HL-60/S4 (cell line): ENCODE measurements at regions not wholly inside any gene's neighbourhood (a gene's known extent, or its start where the extent isn't known, plus 50 kb on each side); places are given as distances from the start of the nearest gene placed in this dataset.

ENCODE experiments used
- in situ Hi-C: fragments of 300-500 bp; cut with MboI; formaldehyde crosslinking; loops from 2 replicates; pipeline ENCODE4 v1.14.3; 2022; ENCODE audit warnings: low sequenced_read_pairs

GRCh38 chr12:60308366-60308991 is 712.6 kb downstream of the SLC16A7 start:
- in situ Hi-C loops, result no loop called here

GRCh38 chr12:60311940-60312339 is 716.1 kb downstream of the SLC16A7 start:
- in situ Hi-C loops, result no loop called here

DNA sequence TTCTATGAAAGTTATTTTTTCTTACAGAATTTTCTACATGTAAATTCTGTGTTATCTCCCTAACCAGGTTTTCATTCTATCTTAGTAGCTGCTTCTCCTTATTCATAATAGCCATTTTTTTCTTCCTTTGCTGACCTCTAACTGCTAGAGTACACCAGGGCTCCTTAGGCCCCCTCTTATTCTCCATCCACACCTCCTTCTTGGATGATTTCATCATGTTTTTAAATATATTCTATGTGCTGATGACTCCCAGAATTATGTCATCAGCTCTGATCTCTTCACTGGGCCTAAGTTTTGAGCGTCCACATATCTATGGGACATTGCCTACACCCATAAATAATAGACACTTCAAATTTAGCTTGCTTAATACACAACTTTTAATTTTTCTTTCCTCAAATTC is 721.5 kb downstream of the SLC16A7 start:
- in situ Hi-C loops, result no loop called here

- in situ Hi-C loops, result no loop called here
Observed at GRCh38 chr12:60324746-60325145, 728.9 kb downstream of the SLC16A7 start.

- in situ Hi-C loops, result no loop called here
Observed at GRCh38 chr12:60333461-60333860, 737.6 kb downstream of the SLC16A7 start.

GRCh38 chr12:60335745-60336144 is 739.9 kb downstream of the SLC16A7 start:
- in situ Hi-C loops, result no loop called here

GRCh38 chr12:60337839-60338549 is 742.2 kb downstream of the SLC16A7 start:
- in situ Hi-C loops, result no loop called here

DNA sequence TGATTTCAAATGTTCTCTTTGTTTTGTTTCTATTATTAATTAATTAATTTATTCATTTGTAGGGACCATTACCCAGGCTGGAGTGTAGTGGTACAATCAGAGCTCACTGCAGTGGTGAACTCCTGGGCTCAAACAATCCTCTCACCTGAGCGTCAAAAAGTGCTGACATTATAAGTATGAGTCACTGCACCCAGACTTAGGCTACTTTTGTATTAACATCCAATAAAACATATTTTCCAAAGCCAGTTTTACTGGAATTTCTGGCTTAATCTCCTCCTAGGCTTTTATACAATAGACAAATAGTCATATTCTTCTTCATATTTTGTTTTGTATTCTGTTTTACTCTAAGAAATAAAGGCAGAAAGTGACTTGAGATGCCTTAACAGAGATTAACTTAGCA is 749.6 kb downstream of the SLC16A7 start:
- in situ Hi-C loops, result no loop called here

DNA sequence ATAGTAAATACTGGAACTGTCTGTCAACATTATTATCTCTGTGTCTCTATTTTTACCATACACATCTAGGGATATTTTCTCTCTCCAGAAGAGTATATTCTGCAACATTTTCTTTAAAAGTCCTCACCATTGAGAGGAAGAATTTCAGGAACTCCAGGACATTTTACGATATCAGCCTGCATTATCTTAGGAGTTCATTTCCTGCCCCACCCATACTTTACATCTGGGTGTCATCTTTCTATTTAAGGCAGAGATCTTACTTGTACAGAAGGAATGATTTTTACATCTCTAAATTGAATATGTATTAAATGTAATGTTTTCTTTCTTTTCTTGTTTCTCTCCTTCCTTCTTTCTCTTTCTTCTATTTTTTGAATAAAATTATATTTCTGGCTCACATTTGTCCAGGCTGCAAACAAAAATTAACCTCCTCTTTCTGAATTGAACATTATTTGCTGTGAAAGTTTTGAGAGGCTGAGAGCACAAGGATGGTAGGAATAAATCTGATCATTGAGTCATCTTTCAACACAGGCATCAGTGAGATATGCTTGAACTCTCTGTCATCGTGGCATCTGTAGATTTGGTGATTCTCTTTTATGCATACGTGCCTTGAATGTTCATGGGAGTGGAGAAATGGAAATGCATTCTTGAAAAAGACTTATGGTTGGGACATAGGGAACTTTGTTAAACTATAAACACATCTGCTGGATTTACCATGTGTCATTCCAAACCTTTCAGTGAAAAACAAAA is 753.6 kb downstream of the SLC16A7 start:
- in situ Hi-C loops, result no loop called here

DNA sequence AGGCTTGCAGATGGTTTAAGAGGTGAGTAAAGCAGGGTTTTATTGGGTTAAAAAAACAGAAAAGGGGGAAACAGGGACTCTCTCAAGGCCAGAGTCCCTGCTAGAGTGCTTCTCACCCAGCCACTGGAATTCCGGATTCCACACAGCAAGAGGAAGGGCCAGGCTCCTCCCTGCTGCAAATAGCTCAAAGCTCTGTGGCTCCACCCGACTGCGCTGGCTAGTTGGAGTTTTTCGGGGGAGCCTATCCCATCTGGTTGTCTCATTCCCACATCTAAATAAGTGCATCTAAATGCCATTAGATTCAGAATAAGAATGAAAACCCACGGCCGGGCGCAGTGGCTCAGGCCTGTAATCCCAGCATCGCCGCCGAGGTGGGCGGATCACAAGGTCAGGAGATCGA is 791.5 kb downstream of the SLC16A7 start:
- in situ Hi-C loops, result no loop called here

GRCh38 chr12:60391051-60391450 is 795.2 kb downstream of the SLC16A7 start:
- in situ Hi-C loops, result no loop called here

DNA sequence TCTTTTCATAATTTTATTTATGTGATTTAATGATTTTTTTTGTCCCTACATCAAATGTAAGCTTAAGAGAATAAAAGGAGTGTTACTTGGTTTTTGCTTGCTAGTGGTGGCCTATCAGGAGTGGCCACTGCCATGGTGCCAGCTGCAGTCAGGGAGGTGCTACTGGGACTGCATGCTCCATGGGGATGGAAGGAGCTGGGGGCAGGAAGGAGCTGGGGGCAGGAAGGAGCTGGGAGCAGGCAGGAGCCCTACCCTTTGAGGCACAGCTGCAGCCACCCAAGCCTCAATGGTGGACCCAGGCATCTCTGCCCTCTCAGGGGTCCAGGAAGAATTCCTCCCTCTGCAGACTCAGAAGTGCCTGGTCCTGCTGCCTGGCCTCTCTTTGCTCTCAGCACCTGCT is 796.0 kb downstream of the SLC16A7 start:
- in situ Hi-C loops, result no loop called here

- in situ Hi-C loops, result no loop called here
Observed at GRCh38 chr12:60393093-60393492, 797.3 kb downstream of the SLC16A7 start.

DNA sequence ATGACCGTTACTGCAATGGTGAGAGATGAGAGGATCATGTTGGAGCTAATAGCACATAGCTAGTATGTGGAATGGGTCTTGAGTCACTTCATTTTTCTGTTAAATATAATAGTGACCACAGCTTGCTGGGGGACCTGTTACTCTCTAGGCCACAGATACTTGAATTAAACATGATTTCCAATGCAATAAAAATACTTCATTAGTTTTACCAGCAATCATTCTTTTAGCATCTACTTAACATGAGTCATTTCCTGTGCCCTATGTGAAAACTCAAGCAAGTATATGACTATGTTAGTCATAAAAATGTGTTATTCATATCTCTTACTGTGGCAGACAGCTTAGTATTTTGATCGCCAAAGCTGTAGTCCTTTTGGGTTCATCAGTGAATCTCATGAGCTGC is 798.8 kb downstream of the SLC16A7 start:
- in situ Hi-C loops, result no loop called here

- in situ Hi-C loops, result no loop called here
Observed at GRCh38 chr12:60398547-60398946, 802.7 kb downstream of the SLC16A7 start.

- in situ Hi-C loops, result no loop called here
Observed at GRCh38 chr12:60399064-60399463, 803.2 kb downstream of the SLC16A7 start.

DNA sequence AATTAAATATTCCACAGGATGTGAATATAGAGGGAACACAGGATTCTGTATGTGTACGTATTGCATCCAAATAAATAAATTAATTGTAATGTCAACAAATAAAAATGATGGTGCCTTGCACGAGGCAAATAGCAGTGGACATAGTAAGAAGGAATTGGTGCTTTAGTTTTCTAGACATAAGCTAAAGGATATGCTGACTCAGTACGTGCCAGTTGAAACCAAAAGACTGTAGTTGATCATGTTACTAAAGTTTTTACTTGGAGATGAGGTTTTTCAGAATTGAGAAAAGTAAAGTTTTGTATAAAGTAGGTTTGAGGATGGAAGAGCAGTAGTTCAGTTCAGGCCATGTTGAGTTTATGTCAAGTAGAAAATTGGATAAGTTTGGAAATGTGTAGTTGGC is 807.2 kb downstream of the SLC16A7 start:
- in situ Hi-C loops, result no loop called here

DNA sequence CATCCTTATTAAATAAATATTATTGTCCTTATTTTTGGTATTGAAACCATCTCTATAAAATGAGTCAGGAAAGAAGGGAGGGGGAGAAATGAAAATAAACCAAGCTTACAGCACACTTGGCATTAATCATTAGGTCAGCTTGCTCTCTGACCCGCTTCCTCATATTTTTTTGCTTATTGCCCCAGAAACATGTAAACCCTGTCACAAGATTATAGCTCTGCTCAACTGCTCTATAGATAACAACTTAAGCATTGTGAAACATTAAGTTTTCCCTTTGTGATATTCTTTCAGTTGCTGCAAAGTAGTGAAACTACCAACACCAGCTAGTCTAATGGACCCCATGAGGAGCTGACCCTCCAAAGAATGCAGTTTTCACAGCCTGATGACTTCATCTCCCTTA is 819.5 kb downstream of the SLC16A7 start:
- in situ Hi-C loops, result no loop called here

DNA sequence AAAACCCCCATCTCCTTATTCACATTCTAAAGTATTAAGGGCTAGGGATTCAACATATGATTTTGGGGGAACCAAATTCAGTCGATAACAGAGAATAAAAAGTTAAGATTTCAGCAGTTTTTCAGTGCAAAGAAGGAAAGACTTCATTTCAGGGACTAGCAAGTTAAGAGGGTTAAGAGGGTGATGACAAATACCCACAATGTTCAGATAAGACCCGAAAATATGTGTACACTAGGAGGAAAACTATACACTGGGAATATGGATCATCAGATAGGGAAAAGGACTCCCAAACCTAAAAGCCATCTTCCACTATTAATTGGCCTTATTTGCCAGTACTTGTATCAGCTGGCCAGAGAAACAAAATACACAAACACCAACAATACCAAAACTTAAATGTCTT is 824.2 kb downstream of the SLC16A7 start:
- in situ Hi-C loops, result no loop called here

DNA sequence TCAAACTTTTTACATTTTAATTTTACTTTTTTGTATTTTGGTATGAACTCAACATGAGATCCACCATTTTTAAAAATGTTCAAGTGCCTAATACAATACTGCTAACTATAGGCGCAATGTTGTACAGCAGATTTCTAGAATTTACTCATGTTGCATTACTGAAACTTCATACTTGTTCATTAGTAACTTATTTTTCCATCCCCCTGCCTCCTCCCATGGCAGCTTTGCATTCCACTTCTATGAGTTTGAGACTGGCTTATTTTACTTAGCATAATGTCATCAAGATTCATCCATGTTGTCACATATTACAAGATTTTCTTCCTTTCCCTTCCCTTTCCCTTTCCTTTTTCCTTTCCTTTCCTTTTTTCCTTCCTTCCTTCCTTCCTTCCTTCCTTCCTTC is 825.9 kb downstream of the SLC16A7 start:
- in situ Hi-C loops, result no loop called here

DNA sequence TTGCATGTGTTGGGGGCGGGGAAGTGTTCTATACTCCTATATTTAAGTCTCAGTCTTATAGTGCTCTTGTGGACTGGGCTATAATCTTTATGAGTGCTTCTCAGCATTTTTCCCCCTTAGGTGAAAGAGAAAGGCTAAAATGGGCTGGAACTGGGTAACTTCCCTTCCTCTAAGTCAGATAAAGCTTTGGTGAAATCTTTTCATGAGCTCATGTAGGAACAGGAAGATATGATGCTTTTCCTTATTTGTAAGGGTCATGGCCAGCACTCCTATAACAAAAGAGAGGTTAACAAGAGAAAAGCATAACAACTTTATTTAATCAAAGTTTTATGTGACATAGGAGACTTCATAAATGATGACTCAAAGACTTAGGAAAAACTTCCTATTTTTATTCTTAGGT is 841.5 kb downstream of the SLC16A7 start:
- in situ Hi-C loops, result no loop called here

DNA sequence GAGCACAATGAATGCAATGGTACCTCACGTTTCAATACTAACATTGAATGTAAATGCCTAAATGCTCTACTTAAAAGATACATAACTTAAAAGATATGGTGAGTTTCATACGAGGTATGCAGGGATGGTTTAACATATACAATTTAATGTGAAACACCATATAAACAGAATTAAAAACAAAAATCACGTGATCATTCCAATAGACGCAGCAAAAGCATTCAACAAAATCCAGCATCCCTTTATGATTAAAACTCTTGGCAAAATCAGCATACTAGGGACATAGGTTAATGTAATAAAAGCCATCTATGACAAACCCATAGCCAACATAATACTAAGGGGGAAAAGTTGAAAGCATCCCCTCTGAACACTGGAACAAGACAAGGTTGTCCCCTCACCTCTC is 845.7 kb downstream of the SLC16A7 start:
- in situ Hi-C loops, result no loop called here
